HepG2 (cell line): ENCODE measurements at regions not wholly inside any gene's neighbourhood (a gene's known extent, or its start where the extent isn't known, plus 50 kb on each side); places are given as distances from the start of the nearest gene placed in this dataset.

Experiments
- ATAC-seq: fragments of 200-7000 bp; cut with Tn5 transposase; 3 replicates; pipeline ENCODE4 v1.9.1; 2020; ENCODE audit warnings: mild to moderate bottlenecking, moderate library complexity
- BruUV-seq: library from RNA; stranded (reverse); fragments of 400-500 nt; replicated peaks from 2 replicates; lab custom pipeline; 2021; lab: Mats Ljungman, UMichigan
- CTCF ChIA-PET: fragments of 300-600 bp; formaldehyde crosslinking; extraction: SDS; loops from one replicate; lab custom pipeline; 2021; ENCODE audit warnings: low total read pairs, inconsistent platforms, low intra/inter-chr PET ratio; lab: Yijun Ruan, JAX
- POLR2A ChIA-PET: fragments of 350-600 bp; sonication (Branson Sonifier 250); formaldehyde crosslinking; loops from one replicate; lab custom pipeline; 2020; ENCODE audit warnings: antibody characterized with exemption, inconsistent platforms; lab: Yijun Ruan, JAX
- DNase-seq: peaks from one replicate; pipeline ENCODE4 v3.0.0-alpha.2; 2015; ENCODE audit warnings: low spot score
- FAIRE-seq: peaks from 3 replicates; lab custom pipeline; 2011; peaks lifted over from hg19 to GRCh38; lab: Jason Lieb, UNC
- H2AFZ ChIP-seq: one replicate; pipeline ENCODE4 v1.6.1; 2011; ENCODE audit warnings: low read length, inconsistent platforms
- H3K27ac ChIP-seq: fragments of 300-600 bp; 3 replicates; pipeline ENCODE4 v1.8.0; 2011; ENCODE audit warnings: mixed run types, mild to moderate bottlenecking, mixed read lengths, low read length, inconsistent platforms; ENCODE audit not compliant: insufficient read depth; ENCODE audit errors: extremely low read length
- H3K27me3 ChIP-seq, 2 experiments: fragments of 200-600 bp in 1 of 2; 2 replicates in 1 of 2; 3 replicates in 1 of 2; pipeline versions ENCODE4 v1.6.0 to v1.8.0; 2011; ENCODE audit warnings: low read length in 2 of 2, mild to moderate bottlenecking in 2 of 2, moderate library complexity in 2 of 2, inconsistent platforms in 1 of 2; ENCODE audit not compliant: insufficient read depth in 2 of 2, control insufficient read depth in 1 of 2
- H3K36me3 ChIP-seq, 2 experiments: fragments of 200-600 bp in 1 of 2; replicated peaks in 1 of 2; 2 replicates in 1 of 2; 3 replicates in 1 of 2; pipeline versions ENCODE4 v1.5.1 to v1.8.0; 2011; ENCODE audit warnings: low read length in 2 of 2, inconsistent platforms in 1 of 2; ENCODE audit not compliant: insufficient read depth in 2 of 2, control insufficient read depth in 1 of 2
- H3K4me1 ChIP-seq: 2 replicates; pipeline ENCODE4 v1.5.1; 2012; ENCODE audit warnings: low read length, inconsistent platforms; ENCODE audit not compliant: insufficient read depth
- H3K4me2 ChIP-seq: 2 replicates; pipeline ENCODE4 v1.6.0; 2011; ENCODE audit warnings: low read depth, low read length, inconsistent platforms
- H3K4me3 ChIP-seq, 3 experiments: fragments of 200-600 bp in 1 of 3; sonication (generic), shearing (Covaris generic) in 1 of 3; replicated peaks in 1 of 3; 2 replicates each; pipeline ENCODE4 v1.5.1; 2011 to 2016; ENCODE audit warnings: low read length in 3 of 3, inconsistent platforms in 2 of 3, low read depth in 2 of 3, mild to moderate bottlenecking in 2 of 3, control low read depth in 1 of 3, mixed read lengths in 1 of 3; ENCODE audit not compliant: insufficient read depth in 1 of 3
- H3K79me2 ChIP-seq: one replicate; pipeline ENCODE4 v1.6.1; 2011; ENCODE audit warnings: low read length, inconsistent platforms; ENCODE audit not compliant: insufficient read depth
- H3K9ac ChIP-seq: 2 replicates; pipeline ENCODE4 v1.6.0; 2011; ENCODE audit warnings: mild to moderate bottlenecking, low read depth, low read length, inconsistent platforms; ENCODE audit not compliant: insufficient read depth
- H3K9me3 ChIP-seq: 2 replicates; pipeline ENCODE4 v1.5.1; 2012; ENCODE audit warnings: mild to moderate bottlenecking, low read length
- H4K20me1 ChIP-seq: 2 replicates; pipeline ENCODE4 v1.6.0; 2011; ENCODE audit warnings: inconsistent platforms, mild to moderate bottlenecking, low read length, moderate library complexity; ENCODE audit not compliant: insufficient read depth
- ARID4A ChIP-seq: sonication (generic); formaldehyde crosslinking; IDR thresholded peaks from 2 replicates; pipeline ENCODE4 v1.5.0; 2020; ENCODE audit warnings: mild to moderate bottlenecking, missing genetic modification reagents, borderline replicate concordance
- CHD2 ChIP-seq: IDR thresholded peaks from 2 replicates; pipeline ENCODE4 v1.6.1; 2011; ENCODE audit warnings: low read depth, low read length, improper control_type of control experiment
- PATZ1 ChIP-seq: sonication (generic); formaldehyde crosslinking; IDR thresholded peaks from 2 replicates; pipeline ENCODE4 v1.4.0; 2020; ENCODE audit warnings: missing genetic modification reagents
- RCOR2 ChIP-seq: IDR thresholded peaks from 2 replicates; pipeline ENCODE4 v1.6.1; 2016; ENCODE audit warnings: missing biosample characterization, missing genetic modification reagents
- SUZ12 ChIP-seq: fragments of 150-350 bp; IDR thresholded peaks from 2 replicates; pipeline ENCODE4 v1.6.1; 2014; ENCODE audit warnings: low read depth, low read length
- ZNF17 ChIP-seq: sonication (generic); formaldehyde crosslinking; IDR thresholded peaks from 2 replicates; pipeline ENCODE4 v1.5.0; 2020; ENCODE audit warnings: mild to moderate bottlenecking, missing genetic modification reagents
- ZNF367 ChIP-seq: sonication (generic); formaldehyde crosslinking; IDR thresholded peaks from 2 replicates; pipeline ENCODE4 v1.4.0; 2020; ENCODE audit warnings: missing genetic modification reagents, borderline replicate concordance
- WGBS: methylation state at CpG from one replicate; pipeline ENCODE4 v1.1.6; 2017; ENCODE audit warnings: low lambda C conversion rate; 5-methylcytosine and 5-hydroxymethylcytosine counted together
- in situ Hi-C: cut with HindIII; loops from 2 replicates; pipeline ENCODE4 v1.10.0; 2017; ENCODE audit warnings: low pct_unique_long_range_greater_than_20kb; ENCODE audit not compliant: extremely low pct_ligation_motif_present
- intact Hi-C: fragments of 100-400 bp; cut with micrococcal nuclease; formaldehyde crosslinking; loops from one replicate; pipeline ENCODE4 v1.10.0; 2022; ENCODE audit not compliant: unreplicated experiment
- TF ChIP-seq, protein P1 (sequence below): sonication (generic); formaldehyde crosslinking; IDR thresholded peaks from 2 replicates; pipeline ENCODE4 v1.4.0; 2020; ENCODE audit warnings: missing genetic modification reagents
- TF ChIP-seq, protein P2 (sequence below): sonication (generic); formaldehyde crosslinking; IDR thresholded peaks from 2 replicates; pipeline ENCODE4 v1.4.0; 2020; ENCODE audit warnings: missing genetic modification reagents, borderline replicate concordance

GRCh38 chr12:23001487-23001886, 376.5 kb downstream of the ETNK1 start (continued):
- TF ChIP-seq, protein P1, sequence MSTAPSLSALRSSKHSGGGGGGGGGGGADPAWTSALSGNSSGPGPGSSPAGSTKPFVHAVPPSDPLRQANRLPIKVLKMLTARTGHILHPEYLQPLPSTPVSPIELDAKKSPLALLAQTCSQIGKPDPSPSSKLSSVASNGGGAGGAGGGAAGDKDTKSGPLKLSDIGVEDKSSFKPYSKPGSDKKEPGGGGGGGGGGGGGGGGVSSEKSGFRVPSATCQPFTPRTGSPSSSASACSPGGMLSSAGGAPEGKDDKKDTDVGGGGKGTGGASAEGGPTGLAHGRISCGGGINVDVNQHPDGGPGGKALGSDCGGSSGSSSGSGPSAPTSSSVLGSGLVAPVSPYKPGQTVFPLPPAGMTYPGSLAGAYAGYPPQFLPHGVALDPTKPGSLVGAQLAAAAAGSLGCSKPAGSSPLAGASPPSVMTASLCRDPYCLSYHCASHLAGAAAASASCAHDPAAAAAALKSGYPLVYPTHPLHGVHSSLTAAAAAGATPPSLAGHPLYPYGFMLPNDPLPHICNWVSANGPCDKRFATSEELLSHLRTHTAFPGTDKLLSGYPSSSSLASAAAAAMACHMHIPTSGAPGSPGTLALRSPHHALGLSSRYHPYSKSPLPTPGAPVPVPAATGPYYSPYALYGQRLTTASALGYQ (CRISPR knock-in tag), result no peak

DNA sequence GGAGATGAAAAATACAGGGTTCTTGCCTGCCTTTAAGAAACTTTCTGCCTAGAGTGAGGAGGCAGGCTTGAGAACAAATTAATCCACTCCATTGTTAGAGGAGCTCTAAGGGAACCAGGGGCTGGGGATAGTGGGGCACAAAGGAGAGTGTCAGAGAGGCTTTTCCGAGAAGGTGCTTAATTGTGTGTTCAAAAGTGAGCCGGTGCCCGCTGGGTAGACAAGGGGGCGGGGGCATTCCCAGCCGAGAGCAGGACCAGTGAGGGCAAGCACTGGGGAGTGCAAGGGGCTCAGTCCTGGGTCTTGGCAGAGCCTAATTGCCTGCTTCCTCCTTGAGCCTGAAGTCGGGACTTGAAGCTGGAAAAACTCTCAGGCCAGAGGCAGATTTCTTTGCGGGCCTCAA, 377.4 kb downstream of the ETNK1 start:
- ATAC-seq (no peak), DNase-seq (no peak), FAIRE-seq (no peak)
- no peak overlapping the region for H3K4me2 ChIP-seq
- BruUV-seq, result no TSS peak
- H4K20me1 ChIP-seq, result no peaks in the 10 kb centered on the region
- intact Hi-C loops, result no loop called here
- no peak overlapping the region for H3K4me3 ChIP-seq
- in situ Hi-C loops, result no loop called here
- H3K4me1 ChIP-seq, result peaks cover 7% of the 10 kb centered on the region
- H3K9me3 ChIP-seq, result no peaks in the 10 kb centered on the region
- ChIA-PET CTCF (no interaction called here), POLR2A (no interaction called here)
- H3K79me2 ChIP-seq, result no peaks in the 10 kb centered on the region
- no peak overlapping the region for H3K9ac ChIP-seq
- H3K27ac ChIP-seq, result no peak overlapping the region
- H3K27me3 ChIP-seq, result no peaks in the 10 kb centered on the region
- 3% methylated on average over 6 of the region's 7 CpGs for WGBS
- no peaks in the 10 kb centered on the region for H3K36me3 ChIP-seq
- H2AFZ ChIP-seq, result no peak overlapping the region
- TF ChIP-seq ZNF17 (no peak), CHD2 (no peak), SUZ12 (no peak), PATZ1 (CRISPR knock-in tag) (no peak), ARID4A (CRISPR knock-in tag) (no peak), RCOR2 (CRISPR knock-in tag) (no peak), ZNF367 (CRISPR knock-in tag) (no peak)
- TF ChIP-seq, protein P2, sequence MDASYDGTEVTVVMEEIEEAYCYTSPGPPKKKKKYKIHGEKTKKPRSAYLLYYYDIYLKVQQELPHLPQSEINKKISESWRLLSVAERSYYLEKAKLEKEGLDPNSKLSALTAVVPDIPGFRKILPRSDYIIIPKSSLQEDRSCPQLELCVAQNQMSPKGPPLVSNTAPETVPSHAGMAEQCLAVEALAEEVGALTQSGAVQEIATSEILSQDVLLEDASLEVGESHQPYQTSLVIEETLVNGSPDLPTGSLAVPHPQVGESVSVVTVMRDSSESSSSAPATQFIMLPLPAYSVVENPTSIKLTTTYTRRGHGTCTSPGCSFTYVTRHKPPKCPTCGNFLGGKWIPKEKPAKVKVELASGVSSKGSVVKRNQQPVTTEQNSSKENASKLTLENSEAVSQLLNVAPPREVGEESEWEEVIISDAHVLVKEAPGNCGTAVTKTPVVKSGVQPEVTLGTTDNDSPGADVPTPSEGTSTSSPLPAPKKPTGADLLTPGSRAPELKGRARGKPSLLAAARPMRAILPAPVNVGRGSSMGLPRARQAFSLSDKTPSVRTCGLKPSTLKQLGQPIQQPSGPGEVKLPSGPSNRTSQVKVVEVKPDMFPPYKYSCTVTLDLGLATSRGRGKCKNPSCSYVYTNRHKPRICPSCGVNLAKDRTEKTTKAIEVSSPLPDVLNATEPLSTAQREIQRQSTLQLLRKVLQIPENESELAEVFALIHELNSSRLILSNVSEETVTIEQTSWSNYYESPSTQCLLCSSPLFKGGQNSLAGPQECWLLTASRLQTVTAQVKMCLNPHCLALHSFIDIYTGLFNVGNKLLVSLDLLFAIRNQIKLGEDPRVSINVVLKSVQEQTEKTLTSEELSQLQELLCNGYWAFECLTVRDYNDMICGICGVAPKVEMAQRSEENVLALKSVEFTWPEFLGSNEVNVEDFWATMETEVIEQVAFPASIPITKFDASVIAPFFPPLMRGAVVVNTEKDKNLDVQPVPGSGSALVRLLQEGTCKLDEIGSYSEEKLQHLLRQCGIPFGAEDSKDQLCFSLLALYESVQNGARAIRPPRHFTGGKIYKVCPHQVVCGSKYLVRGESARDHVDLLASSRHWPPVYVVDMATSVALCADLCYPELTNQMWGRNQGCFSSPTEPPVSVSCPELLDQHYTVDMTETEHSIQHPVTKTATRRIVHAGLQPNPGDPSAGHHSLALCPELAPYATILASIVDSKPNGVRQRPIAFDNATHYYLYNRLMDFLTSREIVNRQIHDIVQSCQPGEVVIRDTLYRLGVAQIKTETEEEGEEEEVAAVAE (CRISPR knock-in tag), result no peak
